ENCODE measurements at regions not wholly inside any gene's neighbourhood (a gene's known extent, or its start where the extent isn't known, plus 50 kb on each side); places are given as distances from the start of the nearest gene placed in this dataset.

DNA sequence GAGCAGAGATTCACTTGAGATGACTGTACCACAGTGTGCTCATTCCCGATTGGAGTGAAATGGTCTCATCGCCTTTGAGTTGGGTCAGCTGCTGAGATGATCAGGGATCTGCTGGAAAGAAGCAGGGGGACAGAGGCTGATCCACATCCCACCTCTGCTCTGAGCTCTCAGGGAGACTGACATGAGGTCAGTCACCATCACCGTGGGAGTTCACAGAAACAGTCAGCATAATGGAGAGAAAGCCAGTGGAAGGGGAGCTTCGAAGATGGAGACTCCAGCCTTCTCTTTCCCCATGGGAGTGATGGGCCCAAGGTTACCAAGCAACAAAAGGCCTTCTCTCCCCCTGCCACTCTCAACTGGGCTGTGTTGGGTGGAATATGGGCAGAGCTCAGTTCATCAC lies 276.4 kb downstream of the CDK5RAP2 start:
- DNase-seq (ENCODE audit: low spot score): no peak
- in situ Hi-C loops (cut with HindIII; ENCODE audit: low sequenced_read_pairs): no loop called here

GRCh38 chr9:120299785-120300184 lies 280.2 kb downstream of the CDK5RAP2 start:
- DNase-seq (ENCODE audit: low spot score): no peak
- in situ Hi-C loops (cut with HindIII; ENCODE audit: low sequenced_read_pairs): no loop called here

DNA sequence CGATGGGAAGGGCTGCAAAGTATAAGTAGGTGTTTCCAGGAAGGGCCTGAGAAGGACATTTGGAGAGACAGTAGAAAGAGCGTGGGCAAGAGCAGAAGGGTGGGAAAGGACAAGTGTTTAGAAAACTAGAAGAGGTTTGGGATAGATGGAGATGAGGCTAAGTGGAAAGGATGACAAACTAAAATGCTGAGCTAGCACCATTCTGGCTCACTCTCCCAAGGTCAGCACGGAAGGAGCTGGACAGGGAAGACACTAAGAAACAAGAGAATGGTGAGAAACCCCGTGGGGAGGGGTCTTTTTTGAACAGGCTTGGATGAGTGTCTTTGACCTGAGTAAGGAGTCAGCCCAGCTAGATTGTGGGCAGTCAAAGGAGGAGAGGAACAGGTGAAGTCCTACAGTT lies 286.0 kb downstream of the CDK5RAP2 start:
- DNase-seq (ENCODE audit: low spot score): no peak
- in situ Hi-C loops (cut with HindIII; ENCODE audit: low sequenced_read_pairs): no loop called here

GRCh38 chr9:120292606-120293005 lies 287.4 kb downstream of the CDK5RAP2 start:
- no peak for DNase-seq (ENCODE audit: low spot score)
- in situ Hi-C loops (cut with HindIII; ENCODE audit: low sequenced_read_pairs): no loop called here

GRCh38 chr9:120291050-120291449 lies 288.9 kb downstream of the CDK5RAP2 start:
- no peak for DNase-seq (ENCODE audit: low spot score)
- in situ Hi-C loops (cut with HindIII; ENCODE audit: low sequenced_read_pairs): no loop called here

DNA sequence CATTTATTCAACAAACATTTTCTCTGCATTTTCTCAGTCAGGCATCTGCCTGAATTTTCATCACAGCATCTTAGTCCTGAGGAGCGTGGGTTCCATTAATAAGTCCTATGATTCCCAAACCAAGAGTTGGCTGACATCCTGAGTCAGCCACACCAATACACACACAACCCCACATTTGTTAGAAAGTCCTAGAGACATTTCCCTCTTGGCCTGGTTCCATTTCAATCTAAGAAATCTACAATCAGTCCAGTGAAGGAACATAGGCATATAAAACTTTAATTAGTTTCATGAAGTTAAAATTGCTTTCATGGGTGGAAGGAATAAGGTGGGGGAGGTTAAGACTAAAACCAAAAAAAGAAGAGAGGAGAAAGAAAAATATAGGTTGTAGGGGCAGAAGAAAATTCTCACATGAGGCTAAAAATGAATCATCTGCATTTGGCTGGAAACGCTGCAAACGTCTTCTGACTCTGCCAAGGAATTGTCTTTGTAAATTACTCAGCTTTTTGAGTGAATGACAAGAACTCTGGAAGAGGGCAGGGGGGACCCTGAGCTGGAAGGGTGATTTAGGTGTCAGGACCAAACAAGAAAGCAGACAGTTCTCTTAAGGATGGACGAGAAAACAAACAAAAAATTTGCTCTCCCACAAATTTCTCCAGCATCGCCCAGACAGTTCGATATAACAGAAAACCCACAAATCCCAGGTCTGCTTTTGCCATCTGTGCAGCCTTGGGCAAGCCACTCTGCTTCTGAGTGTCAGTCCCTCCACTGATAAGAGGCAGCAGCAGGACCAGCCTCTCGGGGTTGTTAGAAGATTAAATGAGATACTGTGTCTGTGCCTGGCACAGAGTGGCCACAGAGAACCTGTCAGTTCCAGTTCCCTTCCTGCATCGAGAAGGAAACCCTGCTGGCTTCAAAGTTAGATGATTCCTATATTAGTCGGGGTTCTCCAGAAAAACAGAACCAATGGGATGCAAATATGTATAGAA lies 289.7 kb downstream of the CDK5RAP2 start:
- in situ Hi-C loops (cut with HindIII; ENCODE audit: low sequenced_read_pairs): no loop called here
- DNase-seq (ENCODE audit: low spot score): peak; percentile 50

DNA sequence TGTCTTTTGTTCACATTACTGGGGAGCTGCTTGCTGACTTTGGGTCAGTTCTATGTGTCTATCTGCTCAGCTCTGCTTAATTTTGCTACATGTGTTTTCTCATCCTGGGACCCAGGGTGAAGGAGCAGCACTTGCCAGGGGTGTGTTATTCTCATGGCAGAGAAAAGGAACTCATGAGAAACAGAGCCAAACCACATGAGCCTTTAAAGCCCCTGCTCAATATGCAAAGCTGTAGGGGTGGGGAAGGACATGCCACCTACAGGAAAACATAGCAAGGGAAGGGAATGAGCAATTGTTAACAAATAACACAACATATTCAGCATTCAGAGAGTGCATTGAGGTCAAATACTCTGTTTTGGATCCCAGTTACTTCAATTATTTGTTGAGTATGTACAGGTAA lies 290.9 kb downstream of the CDK5RAP2 start:
- no peak for DNase-seq (ENCODE audit: low spot score)
- in situ Hi-C loops (cut with HindIII; ENCODE audit: low sequenced_read_pairs): no loop called here

GRCh38 chr9:120286530-120286929 lies 293.4 kb downstream of the CDK5RAP2 start:
- in situ Hi-C loops (cut with HindIII; ENCODE audit: low sequenced_read_pairs): no loop called here
- DNase-seq (ENCODE audit: low spot score): no peak

GRCh38 chr9:120284821-120285220 lies 295.1 kb downstream of the CDK5RAP2 start:
- DNase-seq (ENCODE audit: low spot score): no peak
- in situ Hi-C loops (cut with HindIII; ENCODE audit: low sequenced_read_pairs): no loop called here

DNA sequence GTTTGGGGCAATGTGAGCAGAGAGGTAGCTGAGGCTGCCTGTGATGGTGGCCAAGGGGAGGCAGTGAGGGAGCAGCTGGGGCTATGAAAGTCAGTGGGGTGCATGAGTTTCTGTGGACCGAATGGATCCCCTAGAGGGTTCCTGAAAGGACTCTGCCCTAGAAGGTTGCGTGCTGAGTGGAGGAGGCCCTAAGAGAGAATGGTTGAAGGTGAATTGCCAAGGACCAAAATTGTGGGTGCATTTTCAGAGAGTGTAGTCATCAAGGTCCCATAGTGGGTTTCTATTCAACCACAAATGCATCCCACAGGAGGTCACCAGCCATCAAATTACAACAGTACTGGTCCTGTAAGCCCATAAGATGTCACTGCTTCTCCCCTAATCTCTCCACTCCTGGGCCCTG lies 298.3 kb downstream of the CDK5RAP2 start:
- in situ Hi-C loops (cut with HindIII; ENCODE audit: low sequenced_read_pairs): no loop called here
- DNase-seq (ENCODE audit: low spot score): no peak

- no peak for DNase-seq (ENCODE audit: low spot score)
- in situ Hi-C loops (cut with HindIII; ENCODE audit: low sequenced_read_pairs): no loop called here
These were observed 312.0 kb downstream of the CDK5RAP2 start for GRCh38 chr9:120267929-120268328.

GRCh38 chr9:120265791-120266190 lies 314.2 kb downstream of the CDK5RAP2 start:
- in situ Hi-C loops (cut with HindIII; ENCODE audit: low sequenced_read_pairs): no loop called here
- no peak for DNase-seq (ENCODE audit: low spot score)

DNA sequence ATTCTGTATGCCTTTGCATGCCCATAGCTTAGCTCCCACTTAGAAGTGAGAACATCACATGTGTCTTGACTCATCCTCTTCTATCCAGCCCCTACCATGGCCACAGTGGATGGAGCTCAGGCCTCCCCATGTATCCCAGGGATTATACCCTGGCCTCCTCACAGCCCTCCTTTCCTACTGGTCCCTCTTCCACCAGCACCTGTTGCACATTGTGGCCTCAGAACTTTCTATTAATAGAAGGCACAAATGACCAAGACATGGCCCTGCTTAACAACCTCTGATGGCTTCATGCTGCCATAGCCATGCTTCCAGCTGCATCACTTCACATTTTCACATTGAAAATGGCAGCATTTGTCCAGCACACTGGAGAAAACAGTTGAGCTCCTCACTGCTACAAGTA lies 315.4 kb downstream of the CDK5RAP2 start:
- no peak for DNase-seq (ENCODE audit: low spot score)
- in situ Hi-C loops (cut with HindIII; ENCODE audit: low sequenced_read_pairs): no loop called here

DNA sequence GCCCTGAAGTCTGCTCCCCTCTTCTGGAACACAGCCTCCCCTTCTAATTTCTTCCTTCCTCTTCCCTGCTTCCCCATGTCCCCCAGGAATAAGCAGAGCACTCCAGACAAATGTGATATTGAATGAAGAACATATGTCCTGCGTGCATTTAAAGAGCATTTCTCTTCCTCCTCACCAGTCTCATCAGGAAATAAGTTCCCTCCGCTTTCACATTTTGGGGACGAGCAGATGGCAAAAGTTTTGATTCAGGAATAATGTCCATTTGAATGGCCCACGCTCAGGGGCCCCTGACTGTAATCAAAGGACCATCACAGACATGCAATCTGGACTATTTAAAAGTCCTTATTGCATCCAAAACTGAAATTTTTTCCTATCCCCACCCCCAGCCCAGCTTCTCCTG lies 316.1 kb downstream of the CDK5RAP2 start:
- DNase-seq (ENCODE audit: low spot score): no peak
- in situ Hi-C loops (cut with HindIII; ENCODE audit: low sequenced_read_pairs): no loop called here

GRCh38 chr9:120261419-120261818 lies 318.5 kb downstream of the CDK5RAP2 start:
- no peak for DNase-seq (ENCODE audit: low spot score)
- in situ Hi-C loops (cut with HindIII; ENCODE audit: low sequenced_read_pairs): no loop called here

GRCh38 chr9:120259100-120259499 lies 320.9 kb downstream of the CDK5RAP2 start:
- in situ Hi-C loops (cut with HindIII; ENCODE audit: low sequenced_read_pairs): no loop called here
- no peak for DNase-seq (ENCODE audit: low spot score)

GRCh38 chr9:120258096-120258495 lies 321.9 kb downstream of the CDK5RAP2 start:
- in situ Hi-C loops (cut with HindIII; ENCODE audit: low sequenced_read_pairs): no loop called here

DNA sequence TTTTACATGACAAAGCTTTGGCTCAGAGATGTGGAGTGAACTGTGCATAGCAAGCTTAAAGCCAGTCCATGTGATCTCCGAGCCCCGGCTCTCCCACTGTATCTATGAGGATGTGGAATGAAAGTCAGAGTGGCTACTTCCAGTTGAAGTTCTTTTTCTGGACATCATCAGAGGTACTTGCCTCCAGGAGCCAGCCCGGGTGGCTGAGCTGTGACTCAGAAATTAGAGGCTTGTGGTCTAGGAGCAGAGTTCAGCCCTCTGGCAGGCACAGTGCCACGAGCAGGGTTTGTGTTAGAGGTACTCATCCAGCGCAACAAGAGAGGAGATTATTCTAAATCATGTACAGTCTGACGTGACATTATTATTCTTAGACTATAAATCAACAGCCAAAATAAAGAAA lies 322.5 kb downstream of the CDK5RAP2 start:
- in situ Hi-C loops (cut with HindIII; ENCODE audit: low sequenced_read_pairs): no loop called here
- DNase-seq (ENCODE audit: low spot score): no peak

More at GRCh38 chr9:120258096-120258495, 321.9 kb downstream of the CDK5RAP2 start:
- no peak for DNase-seq (ENCODE audit: low spot score)

- in situ Hi-C loops (cut with HindIII; ENCODE audit: low sequenced_read_pairs): no loop called here
- peak; percentile 65 for DNase-seq (ENCODE audit: low spot score)
These were observed 323.8 kb downstream of the CDK5RAP2 start for GRCh38 chr9:120256146-120256545.

DNA sequence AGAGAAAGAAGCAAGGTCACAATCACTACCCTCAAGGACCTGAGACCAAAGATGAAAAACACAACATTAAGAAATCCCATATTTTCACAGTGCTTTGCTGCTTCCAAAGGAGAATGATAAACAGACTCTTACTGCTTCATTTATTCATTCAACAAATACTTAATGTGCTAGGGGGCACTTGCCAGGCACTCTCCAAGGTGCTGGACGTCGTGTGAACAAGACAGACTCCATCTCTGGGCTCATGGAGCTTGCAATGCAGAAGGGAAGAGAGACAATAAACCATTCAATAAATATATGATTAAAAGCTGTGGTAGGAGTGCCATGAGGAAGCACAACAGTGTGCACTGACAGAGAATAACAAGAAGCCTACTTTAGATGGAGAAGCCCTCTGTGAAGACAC lies 327.7 kb downstream of the CDK5RAP2 start:
- DNase-seq (ENCODE audit: low spot score): no peak

More for the DNA sequence above, 327.7 kb downstream of the CDK5RAP2 start:
- in situ Hi-C loops (cut with HindIII; ENCODE audit: low sequenced_read_pairs): no loop called here

Measured in G401 (cell line).